GM10266 (cell line): ENCODE measurements at regions not wholly inside any gene's neighbourhood (a gene's known extent, or its start where the extent isn't known, plus 50 kb on each side); places are given as distances from the start of the nearest gene placed in this dataset.

Experiments
- DNase-seq: peaks from one replicate; pipeline ENCODE4 v3.0.0; 2012; ENCODE audit errors: extremely low spot score
- TF ChIP-seq, protein P1 (sequence below): IDR thresholded peaks from 2 replicates; pipeline ENCODE4 v1.5.1; 2012; ENCODE audit warnings: mild to moderate bottlenecking, low read depth; ENCODE audit not compliant: control insufficient read depth, insufficient read depth; ENCODE audit errors: missing control alignments

DNA sequence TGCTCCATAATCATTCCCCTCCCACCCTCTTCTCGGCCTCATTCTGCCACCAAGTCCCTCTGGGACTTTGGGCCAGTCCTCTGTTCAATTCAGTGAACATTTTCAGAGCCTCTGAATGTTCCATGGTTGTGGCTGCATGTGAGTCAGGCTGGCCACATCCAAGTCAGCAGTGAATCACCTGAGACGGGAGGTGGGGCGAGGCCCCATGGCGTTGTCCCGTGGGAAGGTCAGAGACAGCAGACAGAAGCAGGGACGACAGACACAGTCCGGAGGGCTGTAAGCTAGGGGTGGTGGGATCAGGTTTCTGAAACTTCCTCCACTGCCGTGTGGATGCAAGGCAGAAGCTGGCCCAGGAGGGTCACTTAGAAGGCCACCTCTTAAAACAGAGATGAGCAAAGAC lies 324.8 kb downstream of the MN1 start:
- TF ChIP-seq, protein P1, sequence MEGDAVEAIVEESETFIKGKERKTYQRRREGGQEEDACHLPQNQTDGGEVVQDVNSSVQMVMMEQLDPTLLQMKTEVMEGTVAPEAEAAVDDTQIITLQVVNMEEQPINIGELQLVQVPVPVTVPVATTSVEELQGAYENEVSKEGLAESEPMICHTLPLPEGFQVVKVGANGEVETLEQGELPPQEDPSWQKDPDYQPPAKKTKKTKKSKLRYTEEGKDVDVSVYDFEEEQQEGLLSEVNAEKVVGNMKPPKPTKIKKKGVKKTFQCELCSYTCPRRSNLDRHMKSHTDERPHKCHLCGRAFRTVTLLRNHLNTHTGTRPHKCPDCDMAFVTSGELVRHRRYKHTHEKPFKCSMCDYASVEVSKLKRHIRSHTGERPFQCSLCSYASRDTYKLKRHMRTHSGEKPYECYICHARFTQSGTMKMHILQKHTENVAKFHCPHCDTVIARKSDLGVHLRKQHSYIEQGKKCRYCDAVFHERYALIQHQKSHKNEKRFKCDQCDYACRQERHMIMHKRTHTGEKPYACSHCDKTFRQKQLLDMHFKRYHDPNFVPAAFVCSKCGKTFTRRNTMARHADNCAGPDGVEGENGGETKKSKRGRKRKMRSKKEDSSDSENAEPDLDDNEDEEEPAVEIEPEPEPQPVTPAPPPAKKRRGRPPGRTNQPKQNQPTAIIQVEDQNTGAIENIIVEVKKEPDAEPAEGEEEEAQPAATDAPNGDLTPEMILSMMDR = no peak
- DNase-seq = no peak

- TF ChIP-seq, protein P1 = no peak
- DNase-seq = no peak
Observed at GRCh38 chr22:27477171-27477570, 324.4 kb downstream of the MN1 start.

- TF ChIP-seq, protein P1 = no peak
- no peak for DNase-seq
Observed at GRCh38 chr22:27480487-27480886, 321.1 kb downstream of the MN1 start.

DNA sequence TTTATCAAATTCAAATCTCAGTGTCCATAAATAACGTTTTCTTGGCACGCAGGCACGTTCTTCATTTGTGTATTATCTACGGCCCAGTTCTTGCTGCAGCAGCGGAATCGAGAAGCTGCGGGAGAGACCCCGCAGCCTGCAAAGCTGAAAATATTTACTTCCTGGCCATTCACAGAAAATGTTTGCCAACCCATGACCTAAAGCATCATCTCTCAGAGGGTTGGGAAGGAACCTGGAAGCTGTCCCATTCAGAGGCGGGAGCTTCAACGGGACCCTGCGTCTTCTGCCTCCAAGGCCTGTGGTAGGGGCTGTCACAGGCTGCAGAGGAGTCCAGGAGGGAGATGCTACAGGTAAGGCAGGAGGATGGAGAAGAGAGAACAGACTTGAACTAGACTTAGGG lies 319.2 kb downstream of the MN1 start:
- no peak for DNase-seq
- TF ChIP-seq, protein P1 = no peak

DNA sequence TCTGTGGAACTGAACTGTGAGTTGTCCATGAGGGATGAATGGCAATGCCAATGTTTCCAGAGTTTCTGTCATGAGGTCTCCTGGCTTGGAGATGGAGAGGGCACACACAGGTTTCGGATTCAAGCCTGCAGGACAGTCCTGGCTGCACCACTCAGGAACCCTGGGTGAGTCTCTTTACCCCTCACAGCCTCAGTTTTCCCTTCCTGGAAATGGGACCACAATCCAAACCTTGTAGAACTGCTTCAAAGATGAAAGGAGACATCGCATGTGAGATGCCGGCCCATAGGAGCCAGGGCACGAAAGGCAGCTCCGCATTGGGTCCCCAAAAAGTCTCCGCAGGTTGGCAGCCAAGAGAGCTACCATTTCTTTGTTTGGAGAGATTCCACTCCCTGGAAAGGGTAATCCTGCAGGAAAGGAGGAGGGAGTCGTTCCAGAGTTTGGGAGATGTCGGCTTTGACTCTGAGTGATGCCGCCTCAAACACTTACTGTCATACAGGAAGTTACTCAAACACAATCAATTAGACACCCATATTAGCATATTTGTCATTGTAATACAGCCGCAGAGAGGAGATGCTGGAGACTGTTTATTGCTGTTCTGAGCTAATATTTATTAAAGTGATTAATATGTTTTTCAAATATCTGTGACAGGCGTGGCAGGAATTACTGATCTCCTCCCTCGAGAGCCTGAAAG lies 318.3 kb downstream of the MN1 start:
- no peak for DNase-seq
- TF ChIP-seq, protein P1 = no peak

GRCh38 chr22:27485842-27486241 lies 315.7 kb downstream of the MN1 start:
- TF ChIP-seq, protein P1 = no peak

DNA sequence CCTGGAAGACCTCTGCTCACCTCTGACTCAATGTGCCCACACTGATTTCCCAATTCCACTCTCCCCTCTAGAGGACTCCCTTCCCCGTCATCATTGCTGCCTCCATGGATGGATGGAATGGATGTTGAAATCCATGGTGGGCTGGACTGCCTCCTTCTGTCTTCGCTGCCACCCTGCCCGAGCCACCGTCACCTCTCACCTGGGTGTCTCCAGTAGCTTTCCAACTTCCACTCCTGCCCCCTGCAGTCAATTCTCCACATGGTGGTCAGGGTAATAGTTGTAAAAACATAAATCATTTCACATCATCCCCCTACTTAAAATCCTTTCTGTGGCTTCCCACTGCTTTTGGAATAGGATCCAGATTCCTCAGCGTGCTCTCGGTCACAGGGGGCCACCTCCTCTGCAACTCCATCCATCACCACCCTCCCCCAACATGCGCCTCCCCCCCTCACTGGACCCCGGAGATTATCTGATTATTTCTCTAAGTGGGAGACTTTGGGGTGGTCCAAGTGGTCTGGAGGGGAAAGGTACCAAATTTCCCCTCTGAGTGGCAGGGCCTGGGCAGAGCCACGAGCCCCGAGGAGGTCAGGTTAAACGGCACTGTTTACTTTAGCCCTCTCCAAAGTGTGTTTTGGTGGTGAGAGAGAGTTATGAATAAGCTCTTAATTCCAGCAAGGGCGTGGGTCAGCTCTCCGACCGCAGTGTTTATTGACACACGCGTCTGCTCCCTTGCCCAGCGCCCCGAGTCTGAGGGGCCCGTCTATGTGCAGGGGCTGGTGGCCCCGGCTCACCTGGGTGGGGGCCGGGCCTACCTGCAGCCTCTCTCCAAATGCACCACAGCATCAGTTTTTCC lies 313.7 kb downstream of the MN1 start:
- DNase-seq = no peak
- TF ChIP-seq, protein P1 = no peak

More at GRCh38 chr22:27485842-27486241, 315.7 kb downstream of the MN1 start:
- DNase-seq = no peak
